NCI-H146 treated with DMSO at 0.1 percent for 48 hours (cell line): ENCODE measurements at regions not wholly inside any gene's neighbourhood (a gene's known extent, or its start where the extent isn't known, plus 50 kb on each side); places are given as distances from the start of the nearest gene placed in this dataset.

Experiments
- DNase-seq: peaks from one replicate; lab custom pipeline; 2025; ENCODE audit not compliant: unreplicated experiment; lab: John Stamatoyannopoulos, UW

DNA sequence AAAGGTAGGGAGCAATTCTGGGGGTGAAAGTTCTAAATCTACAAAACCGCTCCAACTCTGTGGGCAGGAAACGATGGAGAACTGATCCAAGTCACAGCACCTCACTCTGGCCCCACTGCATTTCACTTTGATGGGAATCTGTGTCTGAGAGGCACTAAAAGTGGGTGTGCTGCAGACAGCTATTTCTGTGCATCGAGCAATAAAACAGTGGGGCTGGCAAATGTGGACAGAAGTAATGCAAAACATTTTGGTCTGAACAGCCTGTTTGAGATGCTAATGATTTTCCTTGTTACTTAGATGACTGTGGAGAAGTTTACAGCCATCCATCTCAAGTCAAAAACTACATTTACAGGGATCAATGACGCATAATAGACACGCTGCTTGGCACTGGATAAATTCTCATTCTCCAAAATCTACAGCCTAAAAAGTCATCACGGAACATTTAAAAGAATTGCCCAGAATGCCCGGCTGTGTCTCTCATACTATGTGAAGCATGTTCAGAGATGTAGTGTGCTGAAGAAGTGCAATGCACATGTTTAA is 1671.6 kb upstream of the TENM3 start:
- no peak for DNase-seq

DNA sequence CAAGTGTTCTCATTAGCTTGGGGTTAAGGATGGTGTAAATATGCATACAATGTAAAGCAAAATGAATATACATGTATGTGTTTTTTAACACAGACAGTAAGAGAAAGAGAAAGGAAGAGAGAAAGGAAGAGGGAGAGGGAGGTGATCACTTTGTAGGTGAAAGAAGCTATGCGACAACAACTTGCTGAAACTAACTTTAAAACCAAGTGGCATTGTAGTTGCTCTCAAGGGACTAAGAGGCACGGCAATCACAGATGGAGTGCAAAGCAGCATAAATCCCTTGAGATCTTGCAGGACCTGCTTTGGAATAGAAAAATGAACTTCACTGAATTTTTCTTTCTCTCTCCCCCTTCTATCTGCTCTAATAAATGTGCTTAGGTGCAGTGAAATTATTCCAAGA is 1665.0 kb upstream of the TENM3 start:
- no peak for DNase-seq

DNA sequence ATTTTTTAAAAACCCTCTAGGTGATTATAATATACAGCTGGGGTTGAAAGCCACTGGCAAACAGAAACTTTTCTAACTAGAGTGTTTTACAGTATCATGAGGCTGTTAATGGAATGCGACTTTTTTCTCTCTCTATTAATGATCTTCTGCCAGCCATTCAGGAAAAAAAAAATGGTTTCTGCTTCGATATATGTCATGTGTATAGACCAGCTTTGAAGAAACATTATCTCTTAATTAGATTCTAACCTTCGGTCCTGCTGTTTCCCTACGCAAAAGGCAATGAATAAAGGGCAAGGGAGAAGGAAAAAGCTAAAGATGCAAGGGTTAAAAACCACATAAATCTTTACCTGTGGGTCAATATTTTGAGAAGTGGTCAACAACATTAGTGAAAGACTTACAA is 1662.1 kb upstream of the TENM3 start:
- DNase-seq = no peak

DNA sequence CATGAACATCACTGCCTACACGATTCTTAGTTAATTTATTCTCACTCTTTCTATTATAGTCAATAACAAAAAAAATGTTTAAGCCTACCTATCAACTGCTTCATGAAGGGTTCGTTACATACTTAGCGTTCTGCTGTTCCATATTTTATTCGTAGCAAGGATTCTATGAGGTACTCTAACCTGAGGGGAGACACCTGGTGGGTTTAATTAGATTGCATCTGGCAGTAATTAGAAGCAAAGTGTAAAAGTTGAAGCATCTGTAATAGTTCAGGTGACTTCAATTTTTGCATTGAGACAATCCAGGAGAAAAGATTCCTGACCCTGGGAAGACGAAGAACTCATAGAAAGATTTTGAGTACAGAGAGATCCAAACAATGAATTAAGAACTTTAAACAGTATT is 1655.8 kb upstream of the TENM3 start:
- no peak for DNase-seq

DNA sequence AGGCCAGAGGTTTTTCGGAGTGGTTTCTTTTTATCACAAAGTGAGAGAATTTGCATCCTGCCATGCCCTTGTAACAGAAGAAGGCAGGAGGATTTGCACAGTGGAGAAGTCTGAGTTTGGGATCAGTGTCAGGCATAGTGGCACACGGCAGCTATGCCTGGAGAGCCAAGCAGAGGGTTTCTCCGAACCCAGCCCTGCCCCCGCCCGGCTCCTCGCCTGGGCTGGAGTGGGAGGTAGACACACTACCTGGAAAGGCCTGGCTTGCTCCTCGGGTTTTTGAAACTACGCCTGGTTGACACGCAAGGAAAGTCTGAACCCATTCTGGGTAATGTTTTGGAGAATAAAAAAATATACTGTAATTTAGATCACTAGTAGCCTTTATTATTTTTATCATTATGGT is 1653.6 kb upstream of the TENM3 start:
- no peak for DNase-seq

DNA sequence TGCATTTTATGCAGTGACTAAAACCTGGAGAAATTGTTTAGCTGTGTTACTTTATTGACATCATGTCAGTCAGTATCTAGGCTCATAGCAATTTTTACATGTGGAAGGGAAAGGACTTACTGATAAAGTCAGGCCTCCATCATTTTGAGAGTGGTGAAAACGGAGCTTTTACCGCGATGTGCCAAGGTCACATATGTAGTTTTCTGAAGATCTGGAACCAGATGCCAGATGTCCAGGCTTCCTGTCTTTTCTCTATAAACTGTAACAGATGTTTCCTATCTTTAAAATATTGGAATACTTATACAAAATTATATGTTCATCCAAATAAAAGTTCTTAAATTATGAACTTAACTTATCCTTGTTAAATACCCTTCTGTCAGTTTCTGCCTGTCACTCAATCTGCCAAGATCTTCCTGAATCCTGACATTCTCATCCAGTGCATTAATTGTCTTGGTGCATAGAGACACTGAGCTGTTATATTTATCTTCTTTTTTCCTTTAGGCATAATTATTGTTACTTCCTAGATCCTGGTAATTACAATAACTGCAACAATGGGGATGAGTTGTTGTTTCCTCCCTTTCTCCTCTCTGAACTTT is 1646.2 kb upstream of the TENM3 start:
- DNase-seq = no peak

DNA sequence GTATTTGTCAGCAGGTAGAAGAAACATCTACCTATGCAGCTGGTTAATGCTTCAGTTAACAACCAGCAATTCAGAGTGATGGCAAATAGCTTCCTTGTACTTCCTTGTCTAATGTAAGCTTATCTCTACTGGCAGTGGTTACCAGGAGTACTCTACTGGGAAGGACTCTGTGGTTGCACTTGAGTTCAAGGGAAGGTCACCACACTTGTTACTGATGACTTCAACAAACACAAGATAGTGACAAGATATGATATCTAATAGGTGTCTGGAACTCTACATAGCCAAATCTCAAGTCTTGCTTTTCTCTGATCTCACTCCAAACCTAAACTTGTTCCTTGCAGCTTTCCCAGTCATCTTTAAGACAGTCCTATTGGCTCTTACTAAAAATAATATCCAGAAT is 1644.9 kb upstream of the TENM3 start:
- no peak for DNase-seq

DNA sequence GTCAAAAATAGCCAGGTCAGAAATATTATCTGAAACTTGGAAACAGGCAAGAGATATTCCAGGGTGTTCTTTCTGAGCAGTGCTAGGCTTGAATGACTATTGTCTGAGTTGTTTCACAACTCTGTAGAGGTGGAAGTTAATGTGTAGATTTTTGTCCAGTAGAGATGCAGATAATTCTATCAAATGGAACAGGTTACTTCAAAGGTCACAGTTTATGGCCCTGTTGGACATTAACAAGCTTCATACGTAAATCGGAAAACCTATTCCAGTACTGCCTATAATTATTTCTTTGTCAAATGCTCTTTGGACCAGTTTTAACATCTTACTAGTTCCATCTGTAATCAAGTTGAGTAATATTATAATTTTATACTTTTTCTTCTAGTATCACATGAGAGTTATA is 1639.4 kb upstream of the TENM3 start:
- DNase-seq = no peak

GRCh38 chr4:180610324-180610723 is 1632.9 kb upstream of the TENM3 start:
- DNase-seq = peak; percentile 22

DNA sequence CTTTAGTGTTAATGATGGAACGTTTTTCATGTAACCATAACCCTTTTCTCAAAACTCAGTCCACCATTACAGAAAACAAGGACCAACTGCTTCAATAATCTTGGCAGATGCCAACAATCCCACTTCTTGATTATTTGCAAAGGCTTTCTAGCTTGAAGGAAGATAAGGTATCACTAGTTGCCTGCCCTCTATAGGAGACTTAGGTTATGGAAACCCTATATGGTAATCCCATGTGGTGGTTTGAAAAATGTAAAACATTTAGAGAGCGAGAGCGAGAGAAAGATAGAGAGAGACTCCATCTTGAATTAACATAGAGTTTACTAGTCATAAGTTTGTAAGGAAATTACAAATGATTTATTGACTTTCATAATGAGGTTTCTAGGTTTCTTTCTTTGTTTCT is 1627.5 kb upstream of the TENM3 start:
- DNase-seq = no peak

DNA sequence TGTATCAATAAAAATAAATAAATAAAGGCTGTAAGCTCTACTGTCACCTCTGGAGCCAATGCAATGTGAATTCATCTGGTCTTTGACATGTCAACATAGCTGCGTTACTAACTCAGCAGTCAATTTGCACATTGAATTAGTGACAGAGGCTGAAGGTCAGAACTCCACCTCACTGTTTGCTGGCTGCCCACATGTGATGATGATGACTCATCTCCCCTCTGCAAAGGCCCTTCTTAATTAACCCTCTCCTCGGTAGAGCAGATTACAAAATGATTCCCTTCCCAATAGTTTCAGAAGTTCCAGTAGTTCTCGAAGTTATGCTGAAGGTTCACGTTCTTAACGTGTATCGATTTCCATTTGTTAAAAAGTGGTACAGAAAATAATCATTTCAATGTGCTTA is 1626.0 kb upstream of the TENM3 start:
- DNase-seq = no peak

DNA sequence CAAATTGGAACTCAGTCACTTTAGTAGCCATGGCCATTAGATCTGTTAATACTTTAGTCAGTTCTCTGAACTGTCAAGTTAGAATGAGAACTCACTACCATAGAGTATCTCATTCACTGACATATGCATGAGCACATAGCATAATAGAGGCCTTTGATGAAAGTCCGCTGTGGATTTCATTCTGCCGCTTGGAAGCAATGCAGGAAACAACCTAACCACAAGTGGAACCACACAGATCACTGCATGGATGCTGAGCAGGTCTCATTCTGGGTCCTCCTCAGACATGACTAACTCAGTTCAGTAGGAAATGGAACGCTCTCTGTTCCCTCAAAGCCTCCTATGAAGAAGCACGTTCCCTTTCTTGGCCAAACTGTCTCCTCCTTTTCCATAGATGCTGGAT is 1624.8 kb upstream of the TENM3 start:
- DNase-seq = no peak

DNA sequence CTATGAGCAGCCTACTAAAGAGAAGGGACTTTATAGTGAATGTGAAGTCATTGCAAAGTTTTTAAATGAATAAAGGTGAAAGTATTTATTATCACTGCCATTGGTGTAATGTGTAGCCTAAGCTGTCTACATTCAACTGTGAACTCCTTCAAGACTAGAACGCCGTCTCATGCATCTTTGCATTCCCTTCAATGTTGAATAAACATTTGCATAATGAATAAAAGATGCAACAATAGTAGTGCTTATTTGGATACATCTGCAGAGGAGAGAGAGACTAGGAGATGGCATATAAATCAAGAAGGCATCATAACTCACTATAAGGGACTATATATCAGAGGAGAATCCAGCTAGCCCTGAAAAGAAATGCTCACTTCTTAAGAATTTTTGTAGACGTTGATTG is 1623.8 kb upstream of the TENM3 start:
- DNase-seq = no peak

- DNase-seq = no peak
Measured at GRCh38 chr4:180622254-180622653, 1620.9 kb upstream of the TENM3 start.

DNA sequence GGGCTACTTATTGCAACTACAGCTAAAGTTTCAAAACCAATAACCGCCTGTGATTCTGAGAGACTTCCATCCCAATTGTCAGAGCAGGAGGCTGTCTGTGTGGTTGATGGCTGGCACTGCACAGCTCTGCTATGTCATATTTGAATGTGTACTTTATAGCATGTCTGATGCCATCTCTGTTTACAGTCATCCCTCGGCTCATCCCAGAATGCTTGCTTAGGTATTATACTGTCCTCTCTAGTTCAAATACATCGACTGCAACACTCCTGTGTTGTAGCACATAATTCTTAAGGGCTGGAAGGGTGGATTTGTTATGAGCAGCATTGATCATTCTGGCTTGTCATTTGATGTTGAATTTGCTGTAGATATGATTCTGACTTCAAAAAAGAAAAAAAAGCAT is 1617.5 kb upstream of the TENM3 start:
- DNase-seq = no peak

DNA sequence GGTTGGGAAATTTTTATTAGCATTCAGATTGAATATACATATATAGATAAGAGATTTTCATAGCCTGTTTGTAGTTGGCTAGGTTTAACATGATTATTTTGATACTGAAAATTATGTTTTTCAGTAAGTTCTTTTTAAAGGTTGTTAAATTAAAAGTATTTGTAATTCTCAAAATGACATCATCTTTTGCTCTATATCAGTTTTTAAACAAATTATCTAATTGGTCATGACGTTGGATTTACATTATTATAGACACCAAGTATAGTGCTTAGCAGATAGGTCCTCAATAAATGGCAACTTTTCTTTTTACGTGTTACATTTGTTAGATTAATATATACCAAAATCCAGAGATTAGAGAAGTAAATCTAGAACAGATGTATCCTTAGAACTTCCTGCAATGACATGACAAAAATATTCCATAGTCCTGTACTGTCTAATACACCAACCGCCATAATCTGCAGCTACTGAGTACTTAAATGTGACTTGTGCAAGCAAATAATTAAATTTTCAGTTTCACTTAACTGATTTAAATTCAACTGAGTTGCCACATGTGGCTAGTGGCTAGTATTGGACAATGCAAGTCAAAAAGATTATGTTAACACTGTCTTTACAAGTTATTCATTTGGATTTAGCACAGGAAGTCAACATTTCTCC is 1613.1 kb upstream of the TENM3 start:
- no peak for DNase-seq

GRCh38 chr4:180634306-180634705 is 1608.9 kb upstream of the TENM3 start:
- DNase-seq = no peak

- no peak for DNase-seq
Measured at GRCh38 chr4:180635281-180635680, 1607.9 kb upstream of the TENM3 start.

- DNase-seq = no peak
Measured at GRCh38 chr4:180636696-180637404, 1606.4 kb upstream of the TENM3 start.

GRCh38 chr4:180637616-180638015 is 1605.6 kb upstream of the TENM3 start:
- DNase-seq = no peak

DNA sequence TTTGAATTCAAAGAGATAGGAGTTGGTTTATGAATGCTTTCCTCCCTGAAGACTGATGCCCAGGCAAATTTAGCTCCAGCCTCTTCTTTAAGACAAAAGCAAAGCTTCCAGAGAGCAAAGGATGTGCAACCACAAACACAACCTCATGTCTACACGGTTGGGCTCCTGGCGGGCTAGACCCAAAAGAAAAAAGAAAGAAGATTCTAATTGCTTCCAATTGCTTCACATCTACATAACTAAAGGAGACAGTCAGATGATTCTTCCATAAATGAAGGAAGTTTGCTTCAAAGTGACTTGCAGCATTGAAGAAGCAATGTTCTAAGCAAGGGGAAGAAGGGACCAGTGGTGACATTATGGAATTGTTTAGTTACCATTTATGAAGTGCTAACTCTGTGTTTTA is 1603.0 kb upstream of the TENM3 start:
- DNase-seq = no peak

DNA sequence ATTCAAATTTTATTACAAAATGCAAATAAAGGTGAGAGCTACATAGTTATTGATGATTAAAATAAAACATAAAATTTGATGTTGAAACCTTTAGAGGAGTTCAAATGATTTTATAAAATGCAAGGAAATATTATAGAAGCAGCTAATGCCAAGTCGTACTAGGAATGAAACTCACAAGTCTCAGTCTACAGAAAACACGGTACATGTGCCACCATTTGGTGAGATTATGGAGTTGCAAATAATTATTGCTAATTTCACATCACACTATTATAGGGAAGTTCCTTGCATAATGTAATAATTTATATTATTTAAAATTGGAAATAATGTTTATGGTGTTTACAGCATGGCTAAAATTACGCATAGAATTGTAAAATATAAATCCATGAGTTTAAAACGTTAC is 1601.7 kb upstream of the TENM3 start:
- DNase-seq = no peak
